ENCODE measurements at regions not wholly inside any gene's neighbourhood (a gene's known extent, or its start where the extent isn't known, plus 50 kb on each side); places are given as distances from the start of the nearest gene placed in this dataset.

DNA sequence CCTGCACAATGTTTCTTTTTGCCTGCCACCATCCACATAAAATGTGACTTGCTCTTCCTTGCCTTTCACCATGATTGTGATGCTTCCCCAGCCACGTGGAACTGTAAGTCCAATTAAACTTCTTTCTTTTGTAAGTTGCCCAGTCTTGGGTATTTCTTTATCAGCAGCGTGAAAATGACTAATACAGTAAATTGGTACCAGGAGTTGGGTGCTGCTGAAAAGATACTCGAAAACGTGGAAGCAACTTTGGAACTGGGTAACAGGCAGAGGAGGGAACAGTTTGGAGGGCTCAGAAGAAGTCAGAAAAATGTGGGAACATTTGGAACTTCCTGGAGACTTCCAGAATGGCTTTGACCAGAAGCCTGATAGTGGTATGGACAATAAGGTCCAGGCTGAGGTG lies 425.3 kb downstream of the GPATCH2 start:
- no peak for DNase-seq (ENCODE audit: low spot score)

DNA sequence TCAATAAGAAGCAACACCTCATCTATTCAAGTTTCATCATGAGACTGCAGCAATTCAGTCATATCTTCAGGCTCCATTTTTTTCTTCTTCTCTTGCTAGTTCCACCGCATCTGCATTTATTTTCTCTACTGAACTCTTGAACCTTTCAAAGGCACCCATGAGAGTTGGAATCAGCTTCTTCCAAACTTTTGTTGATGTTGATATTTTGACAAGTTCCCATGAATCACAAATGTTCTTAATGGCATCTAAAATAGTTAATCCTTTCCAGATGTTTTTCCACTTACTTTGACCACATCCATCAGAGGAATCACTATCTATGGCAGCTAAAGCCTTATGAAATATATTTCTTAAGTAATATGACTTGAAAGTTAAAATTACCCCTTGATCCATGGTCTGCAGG lies 434.3 kb downstream of the GPATCH2 start:
- DNase-seq (ENCODE audit: low spot score), result no peak

DNA sequence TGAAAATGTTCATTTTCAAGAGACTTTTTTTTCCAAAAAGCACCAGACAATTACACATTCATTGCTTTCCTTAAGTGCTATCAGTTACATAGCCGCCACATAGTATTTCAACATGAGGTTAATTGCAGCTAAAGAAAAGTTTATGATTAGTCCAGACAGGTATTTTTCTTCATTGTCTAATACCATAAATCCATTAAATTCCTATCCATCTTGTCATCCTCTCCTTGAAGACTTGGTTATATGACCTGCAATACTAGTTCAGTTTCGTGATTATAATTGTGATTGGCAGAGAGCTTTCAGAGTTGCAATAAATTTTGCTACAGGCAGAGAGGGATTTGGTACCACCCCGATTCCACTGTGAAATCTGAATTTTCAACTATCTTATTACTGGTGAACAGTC lies 437.7 kb downstream of the GPATCH2 start:
- DNase-seq (ENCODE audit: low spot score), result no peak

DNA sequence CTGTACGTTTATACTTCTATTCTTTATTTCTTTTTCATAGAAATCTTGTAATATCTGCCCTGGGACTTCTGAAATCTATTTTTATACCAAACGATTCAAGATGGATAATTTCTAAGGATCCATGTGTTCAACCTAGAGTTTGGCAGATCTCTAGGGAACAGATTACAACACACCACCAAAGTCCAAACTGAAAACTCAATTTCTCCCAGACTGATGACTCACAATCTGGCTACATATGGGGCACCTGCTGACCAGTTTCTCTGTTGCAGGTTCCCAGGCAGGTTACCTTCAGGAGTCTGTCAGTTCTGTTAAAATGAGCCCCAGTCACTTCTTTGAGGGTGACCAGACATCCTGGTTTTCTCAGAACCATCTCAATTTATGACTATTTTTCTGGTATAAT lies 439.4 kb downstream of the GPATCH2 start:
- DNase-seq (ENCODE audit: low spot score), result no peak

DNA sequence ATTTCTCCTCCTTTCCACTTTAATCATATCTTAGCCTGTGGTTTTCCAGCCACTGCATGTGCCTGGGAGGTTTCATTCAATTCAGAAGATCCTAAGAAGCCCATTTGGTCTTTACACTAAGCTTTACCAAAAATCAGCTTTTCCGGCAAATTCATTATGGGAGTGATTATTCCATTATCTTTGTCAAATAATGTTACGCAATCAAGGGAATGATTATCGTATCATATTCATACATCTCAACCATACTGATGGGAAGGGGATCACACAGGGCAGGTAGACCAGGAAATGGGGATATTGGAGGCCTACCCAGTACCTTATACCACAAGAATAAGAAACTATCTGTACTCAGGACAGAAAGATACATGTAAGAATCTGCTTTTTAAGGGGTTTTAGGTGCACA lies 440.5 kb downstream of the GPATCH2 start:
- no peak for DNase-seq (ENCODE audit: low spot score)

DNA sequence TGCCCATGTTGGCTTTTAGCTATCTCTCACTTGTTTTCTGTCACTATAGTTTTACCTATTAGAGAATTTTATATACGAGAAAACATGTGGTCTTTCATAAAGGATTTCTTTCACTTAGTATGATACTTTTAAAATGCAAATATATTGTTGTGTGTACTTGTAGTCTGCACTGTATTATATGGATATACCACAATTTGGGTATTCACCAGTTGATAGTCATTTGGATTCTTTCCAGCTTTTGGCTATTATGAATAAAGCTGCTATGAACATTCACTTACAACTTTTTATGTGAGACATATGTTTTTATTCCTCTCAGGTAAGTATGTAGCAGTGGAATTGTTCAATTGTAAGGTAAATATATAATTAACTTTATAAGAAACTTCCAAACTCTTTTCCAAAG lies 441.5 kb downstream of the GPATCH2 start:
- no peak for DNase-seq (ENCODE audit: low spot score)

DNA sequence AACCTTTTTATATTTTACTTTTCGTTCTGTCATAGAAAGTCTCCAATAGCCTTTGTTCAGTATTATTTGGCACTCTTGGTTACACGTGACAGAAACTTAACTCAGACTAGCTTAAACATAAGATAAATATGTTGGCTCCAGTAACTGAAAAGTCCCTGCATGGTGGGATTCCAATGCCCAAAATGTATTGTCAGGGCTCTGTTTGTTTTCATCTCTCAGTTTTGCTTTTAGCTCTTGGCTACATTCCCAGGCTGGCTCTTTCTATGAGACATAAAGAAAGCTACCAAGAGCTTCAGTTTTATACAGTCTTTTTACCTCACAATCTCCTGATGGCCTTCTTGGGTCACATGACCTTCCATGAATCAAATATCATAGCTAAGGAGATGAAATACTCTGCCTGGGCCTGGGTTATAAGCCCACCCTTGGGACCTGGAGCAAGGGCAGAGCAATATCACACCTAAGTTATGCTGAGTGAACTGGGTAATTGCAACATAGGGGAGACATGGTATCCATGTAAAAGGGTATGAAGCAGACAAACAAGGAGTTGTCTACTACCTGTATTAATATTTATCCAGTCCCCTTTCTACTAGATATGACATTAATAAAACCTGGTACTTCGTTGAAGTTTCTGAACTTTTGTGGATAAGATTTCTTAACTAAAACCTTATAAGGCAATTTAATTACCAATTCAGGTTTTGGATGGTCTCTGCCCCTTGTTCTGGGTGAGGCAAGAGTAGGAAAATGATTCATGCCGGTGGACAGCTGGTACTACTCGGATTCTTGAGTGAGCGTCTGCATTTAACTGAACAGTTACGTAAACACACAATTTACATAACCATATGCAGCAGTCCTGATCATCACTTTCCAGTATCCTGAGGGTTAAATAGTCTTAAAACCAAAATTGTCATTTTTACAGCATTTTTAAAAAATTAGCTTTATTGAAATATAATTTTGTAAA lies 442.3 kb downstream of the GPATCH2 start:
- no peak for DNase-seq (ENCODE audit: low spot score)

DNA sequence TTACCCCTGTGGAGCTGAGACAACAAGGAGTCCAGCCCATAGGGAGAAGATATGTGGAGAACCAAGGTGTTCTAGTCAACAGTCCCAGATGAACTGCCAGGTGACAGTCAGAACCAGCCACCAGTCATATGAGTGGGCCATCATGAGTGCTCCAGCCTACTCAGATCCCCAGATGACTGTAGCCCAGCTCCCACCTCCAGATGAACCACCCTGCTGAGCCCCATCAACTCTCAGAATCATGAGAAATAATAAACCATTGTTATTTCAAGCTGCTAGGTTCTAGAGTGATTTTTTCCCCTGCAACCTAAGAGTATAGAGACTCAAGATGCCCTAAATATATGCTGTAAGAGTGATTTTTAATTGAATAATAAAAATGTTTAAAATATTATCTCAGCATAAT lies 444.2 kb downstream of the GPATCH2 start:
- no peak for DNase-seq (ENCODE audit: low spot score)

DNA sequence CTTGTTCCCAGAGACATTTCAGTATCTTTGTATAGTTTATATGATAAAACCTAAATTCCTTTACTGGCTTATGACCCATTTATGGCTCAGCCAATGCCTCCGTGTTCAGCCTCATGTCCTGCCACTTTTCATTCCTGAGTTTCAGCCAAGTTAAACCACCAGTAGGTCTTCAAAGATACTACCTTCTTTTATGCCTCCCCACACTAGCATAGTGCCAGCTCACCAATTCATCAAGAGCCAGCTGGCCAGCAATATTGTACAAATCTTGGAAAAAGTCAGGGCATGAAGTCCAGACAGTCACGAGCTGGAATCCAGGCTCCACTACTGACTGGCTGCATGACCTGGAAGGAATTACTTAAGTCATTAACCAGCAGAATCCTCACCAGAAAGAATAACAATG lies 446.0 kb downstream of the GPATCH2 start:
- no peak for DNase-seq (ENCODE audit: low spot score)

DNA sequence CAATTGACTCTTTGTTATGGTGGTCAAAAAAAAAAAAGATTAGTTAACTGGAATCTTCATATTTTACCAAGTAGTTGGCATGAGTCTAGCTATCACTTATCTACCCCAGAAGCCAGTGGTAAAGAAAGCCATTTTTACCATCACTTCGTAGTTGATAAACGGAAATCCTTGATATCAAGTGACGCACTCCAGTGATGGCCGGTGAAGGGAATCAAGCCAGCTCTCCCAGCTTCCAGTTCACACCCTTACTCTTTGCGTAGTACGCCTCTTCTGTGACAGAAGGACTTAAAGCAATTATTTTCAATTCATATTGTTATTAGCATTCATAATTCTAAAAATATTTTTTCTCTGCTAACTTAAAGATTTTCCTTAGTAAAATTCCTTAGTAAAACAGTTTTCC lies 447.9 kb downstream of the GPATCH2 start:
- DNase-seq (ENCODE audit: low spot score), result no peak

DNA sequence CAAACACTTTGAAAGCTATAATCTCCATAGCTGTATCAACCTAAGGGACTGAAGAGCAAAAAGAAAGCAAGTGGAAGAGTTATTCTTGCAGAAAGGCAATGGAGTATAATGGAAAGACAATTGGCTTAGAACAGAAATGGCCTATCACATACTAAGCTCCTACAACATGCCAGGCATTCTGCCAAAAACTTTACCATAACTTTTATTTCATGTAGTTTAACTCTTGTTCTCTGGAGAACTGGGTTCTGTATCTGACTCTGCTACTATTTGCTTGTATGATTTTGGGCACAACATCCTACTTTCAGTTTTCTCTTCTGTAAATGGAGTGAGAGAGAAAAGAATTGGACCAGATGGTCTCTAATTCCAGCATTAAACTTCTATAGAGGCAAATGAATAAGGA lies 449.1 kb downstream of the GPATCH2 start:
- no peak for DNase-seq (ENCODE audit: low spot score)

DNA sequence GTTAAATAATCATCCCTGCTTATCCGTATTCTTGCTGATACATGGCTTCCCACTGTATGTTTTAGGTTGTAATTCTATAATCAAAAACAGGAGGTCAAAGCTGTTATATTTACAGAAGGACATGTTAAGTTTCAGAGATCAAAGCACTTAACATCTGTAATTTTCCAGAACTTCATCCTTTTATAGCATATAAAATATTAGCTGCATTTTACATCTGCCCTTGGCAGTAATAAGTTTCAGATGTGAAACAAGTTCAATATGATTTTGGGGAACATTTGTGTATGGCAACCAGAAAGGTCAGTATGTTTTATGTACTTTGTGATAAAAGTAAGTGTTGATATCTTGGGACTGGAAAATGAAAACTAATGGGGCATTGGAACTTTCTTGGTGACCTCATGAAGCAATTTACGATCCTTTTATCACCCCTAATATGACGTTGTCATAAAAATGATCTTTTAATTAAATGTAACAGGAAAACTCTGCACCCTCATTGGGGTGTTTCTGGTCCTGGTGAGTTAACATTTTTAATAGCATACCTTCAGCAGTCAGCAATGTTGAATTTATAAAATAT lies 449.6 kb downstream of the GPATCH2 start:
- no peak for DNase-seq (ENCODE audit: low spot score)

DNA sequence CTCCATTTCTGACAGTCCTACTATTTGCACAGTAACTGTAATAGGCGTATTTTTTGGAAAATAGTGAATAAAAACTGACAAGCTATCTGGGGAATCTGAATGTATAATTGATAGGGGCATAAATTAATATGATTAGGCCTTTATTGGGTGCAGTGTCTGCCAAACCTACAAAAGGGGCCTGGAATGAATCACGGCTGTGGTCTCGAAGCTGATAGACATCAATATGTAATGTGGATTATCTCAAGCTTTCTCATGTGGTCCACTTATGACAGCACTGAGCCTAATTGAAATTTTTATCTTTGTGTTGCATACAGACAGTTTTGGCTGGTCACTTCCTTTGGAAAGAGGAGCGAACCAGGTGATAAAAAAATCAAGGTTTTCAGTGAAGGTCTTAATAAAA lies 450.4 kb downstream of the GPATCH2 start:
- DNase-seq (ENCODE audit: low spot score), result no peak

DNA sequence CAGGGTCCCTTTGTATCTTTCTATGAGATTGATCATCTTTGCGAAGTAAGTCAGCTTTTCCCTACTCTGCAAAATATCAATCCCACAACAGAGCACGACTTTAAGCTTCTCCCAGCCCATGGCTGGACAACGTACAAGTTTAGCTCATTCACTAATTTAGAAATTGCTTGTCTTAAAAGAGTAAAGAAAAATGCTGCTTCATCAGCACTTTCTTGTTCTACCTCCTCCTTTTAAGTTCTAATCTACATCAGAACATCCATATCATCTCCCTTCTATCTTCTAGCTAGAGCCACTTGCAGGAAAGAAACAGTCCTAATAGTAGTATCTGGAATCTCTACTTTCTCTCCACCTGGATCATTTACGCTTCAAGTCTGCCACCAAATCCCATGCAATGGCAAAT lies 441.2 kb upstream of the ESRRG start:
- no peak for DNase-seq (ENCODE audit: low spot score)

DNA sequence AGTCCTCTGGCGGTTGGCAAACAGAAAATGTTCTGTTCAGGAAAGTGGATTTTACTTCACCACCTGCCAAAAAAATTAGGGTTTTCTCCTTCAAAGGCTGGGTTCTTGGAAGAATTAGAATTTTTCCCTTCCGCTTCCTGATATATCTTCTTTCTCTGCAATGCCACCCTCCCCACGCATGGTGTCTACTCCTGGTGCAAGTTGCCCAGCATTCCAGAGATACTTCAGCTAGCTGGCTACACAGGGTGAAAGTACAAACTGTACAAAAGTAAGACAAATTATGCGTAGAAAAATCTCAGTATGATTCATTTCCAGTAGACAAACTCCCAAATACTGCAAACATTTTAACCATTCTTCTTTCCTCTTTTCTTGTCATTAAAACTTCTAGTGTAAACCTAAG lies 430.1 kb upstream of the ESRRG start:
- DNase-seq (ENCODE audit: low spot score), result no peak

DNA sequence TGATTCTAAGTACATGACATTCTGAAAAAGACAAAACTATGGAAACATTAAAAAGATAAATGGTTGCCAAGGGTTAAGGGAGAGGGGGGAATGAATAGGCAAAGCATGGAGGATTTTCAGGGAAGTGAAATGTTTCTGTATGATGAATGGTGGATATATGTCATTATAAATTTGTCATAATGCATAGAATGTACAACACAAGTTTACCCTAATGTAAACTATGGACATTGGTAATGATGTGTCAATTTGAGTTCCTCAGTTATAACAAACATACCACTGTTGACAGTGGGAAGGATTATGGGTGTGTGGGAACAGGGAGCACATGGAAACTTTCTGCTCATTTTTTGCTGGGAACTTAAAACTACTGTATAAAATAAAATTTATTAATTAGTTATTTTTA lies 427.1 kb upstream of the ESRRG start:
- DNase-seq (ENCODE audit: low spot score), result no peak

DNA sequence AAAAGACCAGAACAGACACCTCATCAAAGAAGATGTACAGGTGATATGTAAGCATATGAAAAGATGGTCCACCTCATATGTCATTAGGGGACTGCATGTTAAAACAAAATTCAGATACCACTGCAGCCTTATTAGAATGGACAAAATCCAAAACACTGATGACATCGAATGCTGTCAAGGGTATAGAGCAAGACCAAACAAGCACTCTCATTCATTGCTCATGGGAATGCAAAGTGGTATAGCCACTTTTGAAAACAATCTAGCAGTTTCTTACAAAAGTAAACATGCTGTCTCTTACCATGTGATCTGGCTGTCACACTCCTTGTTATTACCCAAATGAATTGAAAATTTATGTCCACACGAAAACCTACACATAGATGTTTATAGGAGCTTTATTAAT lies 426.6 kb upstream of the ESRRG start:
- no peak for DNase-seq (ENCODE audit: low spot score)

DNA sequence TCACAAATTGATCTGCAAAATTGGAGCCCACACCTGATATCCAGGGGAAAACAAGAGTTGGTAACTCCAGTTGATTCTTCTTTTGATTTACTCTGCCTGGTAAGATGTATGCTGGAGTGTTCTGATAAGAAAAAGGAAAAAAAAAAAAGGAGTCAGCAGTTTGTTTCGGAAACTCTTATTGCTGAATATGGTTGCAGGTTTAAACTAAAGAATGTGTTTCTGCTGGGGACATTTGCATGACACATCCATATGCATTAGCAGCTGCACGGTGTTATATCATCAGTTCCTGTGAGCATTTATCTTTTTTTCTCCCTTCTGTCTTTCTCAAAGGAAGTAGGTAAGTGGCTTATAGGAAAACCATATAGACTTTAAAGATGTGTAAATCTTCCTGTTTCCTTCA lies 418.5 kb upstream of the ESRRG start:
- no peak for DNase-seq (ENCODE audit: low spot score)

DNA sequence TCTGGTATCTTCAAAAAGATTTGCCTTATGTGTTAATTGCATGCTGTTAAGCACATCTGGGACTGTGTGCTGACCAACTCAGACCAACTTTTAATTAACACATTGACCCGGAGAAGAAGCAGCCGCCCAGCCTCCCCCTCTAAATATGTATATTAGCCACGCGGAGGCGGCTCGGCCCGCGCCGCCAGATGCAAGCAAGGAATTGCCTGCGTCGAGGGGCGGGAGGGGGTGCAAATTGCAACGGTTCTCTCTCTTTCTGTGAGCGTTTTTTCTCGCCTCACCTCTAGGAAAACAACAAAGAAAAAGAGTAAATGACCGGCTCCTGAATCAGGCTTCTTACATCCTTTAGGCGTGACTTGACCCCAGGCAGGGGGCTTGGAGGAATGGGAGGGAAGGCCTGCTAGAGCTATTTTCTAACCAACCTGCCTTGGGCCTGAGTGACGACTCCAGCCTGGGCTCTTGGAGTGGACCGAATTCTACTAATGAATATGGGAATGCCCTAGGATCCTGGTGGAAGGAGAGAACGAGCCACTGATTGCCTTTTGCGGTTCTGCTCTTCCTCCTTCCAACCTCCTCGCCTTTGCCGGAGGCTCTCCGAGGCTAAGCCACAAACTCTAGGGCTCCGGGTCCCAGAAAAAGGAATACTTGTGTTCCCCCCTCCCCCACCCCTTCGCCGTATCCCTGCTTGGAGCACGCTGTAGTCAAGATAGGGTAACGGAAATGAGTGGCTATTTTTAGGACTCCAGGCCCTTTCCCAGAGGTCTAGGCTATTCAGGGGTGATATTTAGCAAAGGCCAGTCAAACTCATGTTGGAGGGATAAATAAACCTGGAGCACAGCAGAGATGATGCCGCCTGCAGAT lies 417.0 kb upstream of the ESRRG start:
- no peak for DNase-seq (ENCODE audit: low spot score)

DNA sequence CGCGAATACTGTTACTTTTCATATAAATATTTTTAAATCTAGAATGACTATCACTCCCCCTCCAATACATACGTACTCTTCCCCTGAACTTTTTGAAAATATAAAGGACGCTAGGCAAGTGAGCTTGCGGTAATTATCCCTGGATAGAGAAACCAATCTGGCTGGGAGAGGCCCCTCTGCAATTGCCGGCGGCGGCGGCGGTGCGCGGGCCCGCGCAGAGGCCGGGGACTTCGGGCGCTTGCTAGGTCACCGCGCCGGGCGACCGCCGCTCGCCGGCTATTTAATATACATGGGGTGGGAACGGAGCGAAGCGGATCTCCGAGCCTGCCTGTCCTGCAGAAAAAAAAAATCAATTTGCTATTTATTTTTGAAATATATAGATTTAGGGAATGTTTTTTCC lies 416.3 kb upstream of the ESRRG start:
- DNase-seq (ENCODE audit: low spot score), result no peak

DNA sequence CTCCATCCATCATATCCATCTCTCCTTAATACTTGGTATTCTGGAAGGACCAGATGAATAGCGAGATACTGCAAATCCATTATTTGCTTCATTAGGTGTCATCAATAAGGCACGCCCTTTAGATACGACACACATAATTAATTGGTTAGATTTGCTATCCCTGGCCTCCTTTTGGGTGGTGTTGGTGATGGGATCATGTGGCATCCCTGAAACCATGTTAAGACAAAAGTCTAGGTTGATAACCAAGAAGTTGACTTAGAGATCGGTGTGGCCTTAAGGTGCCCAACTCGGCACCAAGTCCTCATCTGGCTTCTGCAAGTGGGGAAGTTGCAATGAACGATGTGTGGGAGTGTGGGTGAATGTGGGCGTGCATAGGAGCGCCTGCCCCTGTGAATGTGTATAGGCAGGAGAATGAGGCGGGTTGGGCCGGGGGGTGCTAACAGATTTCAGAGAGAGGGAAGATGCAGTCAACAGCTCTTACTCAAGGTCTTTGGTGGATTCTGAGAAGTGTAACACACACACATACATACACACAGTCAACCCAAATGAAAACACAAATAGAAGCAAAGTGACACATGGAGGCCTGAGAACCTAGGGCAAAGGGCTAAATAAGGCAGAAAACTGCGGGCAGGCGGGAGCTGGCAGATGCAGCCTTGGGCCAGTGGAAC lies 415.7 kb upstream of the ESRRG start:
- no peak for DNase-seq (ENCODE audit: low spot score)

DNA sequence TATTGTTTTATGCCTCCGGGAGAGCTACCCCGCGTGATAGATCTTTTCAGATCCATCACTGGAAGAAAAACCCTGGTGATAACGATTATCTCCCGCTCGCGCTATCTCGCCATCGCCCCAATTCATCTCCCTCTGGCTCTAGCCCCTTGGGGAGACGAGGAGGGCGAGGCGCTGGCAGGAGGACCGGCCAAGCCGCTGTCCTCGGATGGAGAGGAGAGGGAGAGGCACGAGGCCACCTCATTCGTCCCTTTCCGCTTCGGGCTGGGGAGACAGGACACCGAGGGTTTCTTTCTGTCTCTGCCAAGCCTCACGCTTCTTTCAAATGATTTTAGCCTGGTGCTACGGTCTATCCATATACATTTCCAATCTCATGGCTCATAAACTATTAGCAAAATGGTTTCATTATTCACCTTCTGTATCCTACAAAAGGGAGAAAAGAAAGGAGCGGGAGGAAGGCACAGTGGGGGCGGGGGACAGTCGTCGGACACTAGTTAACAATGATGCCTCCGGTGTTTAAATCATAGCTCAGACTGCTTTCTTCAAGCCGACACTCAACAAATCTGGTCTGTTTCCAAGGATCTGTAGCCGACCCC lies 415.0 kb upstream of the ESRRG start:
- no peak for DNase-seq (ENCODE audit: low spot score)
